Neuronal stem cell (in vitro differentiated cells): ENCODE measurements at regions not wholly inside any gene's neighbourhood (a gene's known extent, or its start where the extent isn't known, plus 50 kb on each side); places are given as distances from the start of the nearest gene placed in this dataset.
"Not testable (repeated sequence)": the region's sequence is repeated elsewhere in the genome, so short reads cannot be mapped to it uniquely, and the experiment has no call there.

Experiments
- DNase-seq: peaks from one replicate; pipeline ENCODE4 v3.0.0-alpha.2; 2013; ENCODE audit warnings: low spot score
- H2AFZ ChIP-seq: one replicate; pipeline ENCODE4 v1.6.1; 2013; ENCODE audit warnings: mild to moderate bottlenecking, low read length, inconsistent platforms
- H2AK5ac ChIP-seq: 2 replicates; pipeline ENCODE4 v1.6.1; 2013; ENCODE audit warnings: low read depth, mild to moderate bottlenecking, inconsistent platforms, low read length, moderate library complexity, mixed read lengths
- H2BK120ac ChIP-seq: 2 replicates; pipeline ENCODE4 v1.6.1; 2013; ENCODE audit warnings: low read depth, mild to moderate bottlenecking, inconsistent platforms, low read length, moderate library complexity, mixed read lengths
- H2BK12ac ChIP-seq: one replicate; pipeline ENCODE4 v1.6.1; 2013; ENCODE audit warnings: low read length, inconsistent platforms
- H2BK15ac ChIP-seq: 2 replicates; pipeline ENCODE4 v1.6.1; 2013; ENCODE audit warnings: mild to moderate bottlenecking, low read length, inconsistent platforms, mixed read lengths
- H2BK5ac ChIP-seq: one replicate; pipeline ENCODE4 v1.6.1; 2013; ENCODE audit warnings: inconsistent platforms, mild to moderate bottlenecking, low read length, moderate library complexity
- H3K14ac ChIP-seq: one replicate; pipeline ENCODE4 v1.6.1; 2013; ENCODE audit warnings: low read length, inconsistent platforms
- H3K18ac ChIP-seq: 2 replicates; pipeline ENCODE4 v1.6.1; 2013; ENCODE audit warnings: low read length, inconsistent platforms
- H3K23ac ChIP-seq: 2 replicates; pipeline ENCODE4 v1.6.1; 2013; ENCODE audit warnings: low read depth, mild to moderate bottlenecking, mixed read lengths, low read length, inconsistent platforms; ENCODE audit not compliant: poor library complexity
- H3K27ac ChIP-seq: replicated peaks from 3 replicates; pipeline ENCODE4 v1.5.1; 2013; ENCODE audit warnings: low read length, inconsistent platforms
- H3K27me3 ChIP-seq, 3 experiments: 2 replicates each; pipeline ENCODE4 v1.6.1; 2013; ENCODE audit warnings: low read length in 3 of 3, mild to moderate bottlenecking in 2 of 3, inconsistent platforms in 1 of 3, low read depth in 1 of 3, mixed read lengths in 1 of 3, moderate library complexity in 1 of 3; ENCODE audit not compliant: control insufficient read depth in 3 of 3, insufficient read depth in 3 of 3
- H3K36me3 ChIP-seq, 2 donors: replicated peaks in 1 of 2; 2 replicates each; pipeline ENCODE4 v1.6.1; 2013; ENCODE audit warnings: low read length in 2 of 2; ENCODE audit not compliant: control insufficient read depth in 2 of 2, insufficient read depth in 2 of 2
- H3K4ac ChIP-seq: 2 replicates; pipeline ENCODE4 v1.6.1; 2013; ENCODE audit warnings: inconsistent platforms, mild to moderate bottlenecking, low read length, moderate library complexity
- H3K4me1 ChIP-seq, 2 donors: 1 replicate in 1 of 2; 2 replicates in 1 of 2; pipeline ENCODE4 v1.6.1; 2013; ENCODE audit warnings: low read length in 2 of 2, low read depth in 1 of 2; ENCODE audit not compliant: control insufficient read depth in 2 of 2, insufficient read depth in 1 of 2
- H3K4me2 ChIP-seq: one replicate; pipeline ENCODE4 v1.6.1; 2013; ENCODE audit warnings: mild to moderate bottlenecking, low read length, inconsistent platforms; ENCODE audit not compliant: insufficient read depth, poor library complexity, severe bottlenecking
- H3K4me3 ChIP-seq, 2 donors: 2 replicates each; pipeline ENCODE4 v1.5.1; 2013; ENCODE audit warnings: low read length in 2 of 2, mild to moderate bottlenecking in 2 of 2, inconsistent platforms in 1 of 2, moderate library complexity in 1 of 2
- H3K79me1 ChIP-seq: one replicate; pipeline ENCODE4 v1.6.1; 2013; ENCODE audit warnings: low read depth, mild to moderate bottlenecking, inconsistent platforms, low read length, moderate library complexity
- H3K9ac ChIP-seq: one replicate; pipeline ENCODE4 v1.6.1; 2013; ENCODE audit warnings: mild to moderate bottlenecking, low read depth, low read length, inconsistent platforms; ENCODE audit not compliant: poor library complexity
- H3K9me3 ChIP-seq, 2 donors: replicated peaks in 1 of 2; 2 replicates each; pipeline versions ENCODE3 to v1.6.1; 2013; ENCODE audit warnings: low read length in 2 of 2, mild to moderate bottlenecking in 2 of 2, inconsistent platforms in 1 of 2, low read depth in 1 of 2, mixed read lengths in 1 of 2, moderate library complexity in 1 of 2; ENCODE audit not compliant: control insufficient read depth in 2 of 2, insufficient read depth in 1 of 2
- H4K8ac ChIP-seq: one replicate; pipeline ENCODE4 v1.6.1; 2013; ENCODE audit warnings: low read depth, mild to moderate bottlenecking, inconsistent platforms, low read length, moderate library complexity
- H4K91ac ChIP-seq: one replicate; pipeline ENCODE4 v1.6.1; 2013; ENCODE audit warnings: low read length, low read depth, mild to moderate bottlenecking, inconsistent platforms; ENCODE audit not compliant: poor library complexity
- WGBS, 2 donors: extraction: QIAGEN DNeasy Blood & Tissue Kit; methylation state at CpG; one replicate each; pipeline ENCODE4 v1.1.7; 2013; ENCODE audit warnings: missing lambda C conversion rate in 2 of 2, mixed read lengths in 1 of 2; ENCODE audit not compliant: insufficient read length in 2 of 2, insufficient replicate concordance in 1 of 2; ENCODE audit errors: extremely low coverage in 2 of 2; 5-methylcytosine and 5-hydroxymethylcytosine counted together

DNA sequence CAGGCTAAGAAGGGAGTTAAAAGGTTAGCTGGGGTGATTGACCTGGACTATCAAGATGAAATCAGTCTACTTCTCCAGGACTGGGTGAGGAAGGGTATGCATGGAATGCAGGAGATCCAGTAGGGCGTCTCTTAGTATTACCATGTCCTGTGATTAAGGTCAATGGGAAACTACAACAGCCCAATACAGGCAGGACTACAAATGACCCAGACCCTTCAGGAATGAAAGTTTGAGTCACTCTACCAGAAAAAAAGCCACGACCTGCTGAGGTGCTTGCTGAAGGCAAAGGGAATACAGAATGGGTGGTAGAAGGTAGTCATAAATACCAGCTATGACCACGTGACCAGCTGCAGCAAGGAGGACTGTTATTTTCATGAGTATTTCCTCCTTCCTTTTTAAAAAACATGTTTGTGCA lies 249.7 kb upstream of the CYRIA start:
- not testable (repeated sequence) for H4K8ac ChIP-seq, DNase-seq, H3K4me1 ChIP-seq, H3K4ac ChIP-seq, H3K9ac ChIP-seq, H2BK120ac ChIP-seq, H3K27ac ChIP-seq, H3K36me3 ChIP-seq, H3K79me1 ChIP-seq, H3K4me3 ChIP-seq, H3K27me3 ChIP-seq, H3K18ac ChIP-seq, H3K14ac ChIP-seq, H3K9me3 ChIP-seq, H2BK12ac ChIP-seq, H2BK5ac ChIP-seq, H3K23ac ChIP-seq, H2BK15ac ChIP-seq, H3K4me2 ChIP-seq, H4K91ac ChIP-seq, H2AFZ ChIP-seq, H2AK5ac ChIP-seq
- no CpG with 5 or more reads among the region's 3 CpGs for WGBS, 2 donors

DNA sequence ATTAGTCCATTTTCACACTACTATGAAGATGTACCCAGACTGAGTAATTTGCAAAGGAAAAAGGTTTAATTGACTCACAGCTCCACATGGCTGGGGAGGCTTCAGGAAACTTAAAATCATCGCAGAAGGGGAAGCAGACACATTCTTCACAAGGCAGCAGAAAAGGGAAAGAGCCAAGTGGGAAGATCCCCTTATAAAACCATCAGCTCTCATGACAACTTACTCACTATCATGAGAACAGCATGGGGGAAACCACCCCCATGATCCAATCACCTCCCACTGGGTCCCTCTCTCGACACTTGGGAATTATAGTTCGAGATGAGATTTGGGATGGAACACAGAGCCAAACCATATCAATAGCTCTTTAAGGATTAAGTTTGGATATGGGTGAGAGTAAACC lies 246.1 kb upstream of the CYRIA start:
- H3K18ac ChIP-seq, result no peak overlapping the region
- H3K4me2 ChIP-seq, result no peak overlapping the region
- H3K4me1 ChIP-seq, result no peaks in the 10 kb centered on the region
- no peak overlapping the region for H2BK5ac ChIP-seq
- H2BK120ac ChIP-seq, result no peak overlapping the region
- H2BK15ac ChIP-seq, result no peak overlapping the region
- no peak overlapping the region for H3K27ac ChIP-seq
- no peak overlapping the region for H3K9ac ChIP-seq
- no peak overlapping the region for H3K4me3 ChIP-seq
- no peaks in the 10 kb centered on the region for H3K9me3 ChIP-seq
- H2AK5ac ChIP-seq, result no peak overlapping the region
- H2AFZ ChIP-seq, result no peak overlapping the region
- H3K27me3 ChIP-seq, result no peaks in the 10 kb centered on the region
- whole genome bisulfite sequencing, 2 donors, result no CpG with 5 or more reads among the region's 3 CpGs
- no peak overlapping the region for H4K8ac ChIP-seq
- no peak overlapping the region for H3K23ac ChIP-seq
- no peak for DNase-seq
- no peak overlapping the region for H3K14ac ChIP-seq
- H3K79me1 ChIP-seq, result no peaks in the 10 kb centered on the region
- H2BK12ac ChIP-seq, result no peak overlapping the region
- H3K4ac ChIP-seq, result no peak overlapping the region
- no peak overlapping the region for H4K91ac ChIP-seq
- H3K36me3 ChIP-seq, result no peaks in the 10 kb centered on the region

DNA sequence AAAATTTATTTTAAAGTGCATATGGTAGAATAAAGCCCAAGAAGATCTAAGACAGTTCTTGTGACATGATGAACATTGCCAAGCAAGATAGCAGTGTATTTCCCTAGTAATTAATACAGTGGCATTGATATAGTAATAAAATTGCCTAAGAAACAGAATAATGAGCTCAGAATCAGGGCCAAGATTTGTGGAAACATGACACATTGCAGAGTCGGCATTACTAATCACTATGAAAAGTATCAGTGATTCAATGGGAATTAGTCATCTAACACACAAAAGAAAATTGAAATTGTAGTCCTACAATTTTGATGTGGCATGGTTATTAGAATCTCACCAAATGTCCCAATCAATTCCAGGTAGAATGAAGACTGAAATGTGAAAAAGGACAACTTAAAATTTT lies 243.0 kb upstream of the CYRIA start:
- H4K8ac ChIP-seq, result no peak overlapping the region
- H3K9me3 ChIP-seq, result no peaks in the 10 kb centered on the region
- H3K4me3 ChIP-seq, result no peak overlapping the region
- H2AFZ ChIP-seq, result no peak overlapping the region
- H2BK120ac ChIP-seq, result no peak overlapping the region
- H3K27ac ChIP-seq, result no peak overlapping the region
- H2BK5ac ChIP-seq, result no peak overlapping the region
- no peak for DNase-seq
- H2AK5ac ChIP-seq, result no peak overlapping the region
- H3K9ac ChIP-seq, result no peak overlapping the region
- no peak overlapping the region for H3K23ac ChIP-seq
- no peak overlapping the region for H2BK12ac ChIP-seq
- H3K4ac ChIP-seq, result no peak overlapping the region
- no peak overlapping the region for H2BK15ac ChIP-seq
- no peaks in the 10 kb centered on the region for H3K4me1 ChIP-seq
- no peaks in the 10 kb centered on the region for H3K27me3 ChIP-seq
- no peak overlapping the region for H3K14ac ChIP-seq
- no peak overlapping the region for H3K18ac ChIP-seq
- no peak overlapping the region for H3K4me2 ChIP-seq
- H3K79me1 ChIP-seq, result no peaks in the 10 kb centered on the region
- no CpG with 5 or more reads among the region's 1 CpG for WGBS, 2 donors
- no peaks in the 10 kb centered on the region for H3K36me3 ChIP-seq
- H4K91ac ChIP-seq, result no peak overlapping the region

DNA sequence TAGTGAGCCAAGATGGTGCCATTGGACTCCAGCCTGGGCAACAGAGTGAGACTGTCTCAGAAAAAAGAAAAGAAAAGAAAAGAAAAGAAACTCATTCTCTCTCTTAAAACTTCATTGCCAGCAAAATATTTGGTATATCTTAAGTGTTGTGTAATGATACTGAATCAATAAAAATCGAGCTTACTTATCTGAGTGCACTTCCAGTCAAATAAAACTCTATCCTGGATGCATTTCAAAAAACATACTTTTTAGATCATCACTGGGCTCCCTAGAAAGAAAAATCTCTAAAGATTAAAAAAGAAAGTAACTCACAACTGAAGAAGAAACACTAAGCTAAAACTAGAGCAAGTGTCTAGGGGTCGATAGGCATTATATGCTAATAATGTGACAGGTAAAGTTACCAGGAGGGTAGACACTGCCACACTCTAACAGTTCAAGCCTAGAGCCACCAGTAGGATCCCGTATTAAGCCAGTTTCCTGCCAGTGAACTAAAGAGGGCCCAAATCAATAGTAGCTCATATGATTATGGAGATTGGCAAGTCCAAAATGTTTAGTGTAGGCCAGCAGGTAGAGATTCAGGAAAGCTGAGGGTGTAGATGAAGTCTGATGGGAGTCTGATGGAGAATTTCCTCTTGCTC lies 242.1 kb upstream of the CYRIA start:
- Histone ChIP-seq H2AK5ac (no peak overlapping the region), H2BK12ac (no peak overlapping the region), H4K8ac (no peak overlapping the region), H2BK15ac (no peak overlapping the region), H3K36me3 (no peaks in the 10 kb centered on the region), H3K4me1 (no peaks in the 10 kb centered on the region), H3K14ac (no peak overlapping the region), H3K4me3 (no peak overlapping the region), H2AFZ (no peak overlapping the region), H3K18ac (no peak overlapping the region), H2BK120ac (no peak overlapping the region), H3K9ac (no peak overlapping the region), H3K27ac (no peak overlapping the region), H3K23ac (no peak overlapping the region), H3K27me3 (no peaks in the 10 kb centered on the region), H3K4ac (no peak overlapping the region), H3K79me1 (no peaks in the 10 kb centered on the region), H2BK5ac (no peak overlapping the region), H4K91ac (no peak overlapping the region), H3K9me3 (no peaks in the 10 kb centered on the region), H3K4me2 (no peak overlapping the region)
- WGBS, 2 donors, result no CpG with 5 or more reads among the region's 3 CpGs
- DNase-seq, result no peak
